Endodermal cell (in vitro differentiated cells): ENCODE measurements at regions not wholly inside any gene's neighbourhood (a gene's known extent, or its start where the extent isn't known, plus 50 kb on each side); places are given as distances from the start of the nearest gene placed in this dataset.
"Not testable (repeated sequence)": the region's sequence is repeated elsewhere in the genome, so short reads cannot be mapped to it uniquely, and the experiment has no call there.

Experiments
- DNase-seq: peaks from one replicate; pipeline ENCODE4 v3.0.0-alpha.2; 2017
- H3K27ac ChIP-seq: 2 replicates; pipeline ENCODE4 v1.5.1; 2013; ENCODE audit warnings: mild to moderate bottlenecking, low read depth, low read length, moderate library complexity
- H3K27me3 ChIP-seq: 2 replicates; pipeline ENCODE4 v1.6.1; 2013; ENCODE audit warnings: mild to moderate bottlenecking, low read length, moderate library complexity; ENCODE audit not compliant: insufficient read depth, control insufficient read depth, poor library complexity, severe bottlenecking
- H3K36me3 ChIP-seq: 2 replicates; pipeline ENCODE4 v1.7.0; 2013; ENCODE audit warnings: mild to moderate bottlenecking, low read length, moderate library complexity; ENCODE audit not compliant: control insufficient read depth, insufficient read depth
- H3K4me1 ChIP-seq: one replicate; pipeline ENCODE4 v1.7.0; 2013; ENCODE audit warnings: low read length; ENCODE audit not compliant: control insufficient read depth, insufficient read depth
- H3K4me3 ChIP-seq: 2 replicates; pipeline ENCODE4 v1.5.1; 2013; ENCODE audit warnings: mild to moderate bottlenecking, low read length, moderate library complexity
- H3K9ac ChIP-seq: 2 replicates; pipeline ENCODE4 v1.6.1; 2013; ENCODE audit warnings: mild to moderate bottlenecking, low read length, moderate library complexity; ENCODE audit not compliant: poor library complexity, severe bottlenecking; ENCODE audit errors: extremely low read depth
- H3K9me3 ChIP-seq: 2 replicates; pipeline ENCODE4 v1.6.1; 2013; ENCODE audit warnings: mild to moderate bottlenecking, low read length, moderate library complexity; ENCODE audit not compliant: control insufficient read depth
- H3K27ac Mint-ChIP-seq: 2 replicates; pipeline ENCODE4 v1.8.0; 2020; ENCODE audit warnings: mixed read lengths
- H3K27me3 Mint-ChIP-seq: 2 replicates; pipeline ENCODE4 v1.8.0; 2021; ENCODE audit warnings: mild to moderate bottlenecking, mixed read lengths; ENCODE audit not compliant: insufficient read depth
- H3K36me3 Mint-ChIP-seq: 2 replicates; pipeline ENCODE4 v1.8.0; 2020; ENCODE audit warnings: low read depth, mixed read lengths
- H3K4me1 Mint-ChIP-seq: 2 replicates; pipeline ENCODE4 v1.8.0; 2020; ENCODE audit warnings: mixed read lengths
- H3K4me3 Mint-ChIP-seq: 2 replicates; pipeline ENCODE4 v1.8.0; 2020; ENCODE audit warnings: mild to moderate bottlenecking, moderate library complexity, mixed read lengths
- H3K9me3 Mint-ChIP-seq: 2 replicates; pipeline ENCODE4 v1.8.0; 2020; ENCODE audit warnings: mild to moderate bottlenecking, mixed read lengths
- WGBS, 2 experiments: methylation state at CpG; one replicate each; pipeline versions ENCODE4 v1.1.5 to v1.1.7; 2013; ENCODE audit warnings: missing lambda C conversion rate in 2 of 2, mixed read lengths in 1 of 2; ENCODE audit not compliant: insufficient coverage in 1 of 2, insufficient read length in 1 of 2; 5-methylcytosine and 5-hydroxymethylcytosine counted together
- TF ChIP-seq, protein P1 (sequence below): fragments of 200-600 bp; sonication (generic); conservative IDR thresholded peaks from 2 replicates; pipeline ENCODE4 v1.5.0; 2021; ENCODE audit warnings: antibody characterized with exemption, mild to moderate bottlenecking

- no peak for DNase-seq
- H3K4me1 Mint-ChIP-seq = peaks cover 36% of the 10 kb centered on the region
- H3K27ac ChIP-seq = no peak overlapping the region
- no peaks in the 10 kb centered on the region for H3K27me3 Mint-ChIP-seq
- no peak overlapping the region for H3K9ac ChIP-seq
- H3K9me3 ChIP-seq = no peaks in the 10 kb centered on the region
- H3K36me3 Mint-ChIP-seq = no peaks in the 10 kb centered on the region
- TF ChIP-seq, protein P1, sequence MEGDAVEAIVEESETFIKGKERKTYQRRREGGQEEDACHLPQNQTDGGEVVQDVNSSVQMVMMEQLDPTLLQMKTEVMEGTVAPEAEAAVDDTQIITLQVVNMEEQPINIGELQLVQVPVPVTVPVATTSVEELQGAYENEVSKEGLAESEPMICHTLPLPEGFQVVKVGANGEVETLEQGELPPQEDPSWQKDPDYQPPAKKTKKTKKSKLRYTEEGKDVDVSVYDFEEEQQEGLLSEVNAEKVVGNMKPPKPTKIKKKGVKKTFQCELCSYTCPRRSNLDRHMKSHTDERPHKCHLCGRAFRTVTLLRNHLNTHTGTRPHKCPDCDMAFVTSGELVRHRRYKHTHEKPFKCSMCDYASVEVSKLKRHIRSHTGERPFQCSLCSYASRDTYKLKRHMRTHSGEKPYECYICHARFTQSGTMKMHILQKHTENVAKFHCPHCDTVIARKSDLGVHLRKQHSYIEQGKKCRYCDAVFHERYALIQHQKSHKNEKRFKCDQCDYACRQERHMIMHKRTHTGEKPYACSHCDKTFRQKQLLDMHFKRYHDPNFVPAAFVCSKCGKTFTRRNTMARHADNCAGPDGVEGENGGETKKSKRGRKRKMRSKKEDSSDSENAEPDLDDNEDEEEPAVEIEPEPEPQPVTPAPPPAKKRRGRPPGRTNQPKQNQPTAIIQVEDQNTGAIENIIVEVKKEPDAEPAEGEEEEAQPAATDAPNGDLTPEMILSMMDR = no peak
- H3K27me3 ChIP-seq = no peaks in the 10 kb centered on the region
- H3K4me3 Mint-ChIP-seq = no peak overlapping the region
- peak overlapping the region; percentile 14 for H3K27ac Mint-ChIP-seq
- H3K36me3 ChIP-seq = no peaks in the 10 kb centered on the region
- peaks cover 5% of the 10 kb centered on the region for H3K4me1 ChIP-seq
- 93 to 99% methylated on average over 2 to 5 of the region's 5 CpGs for WGBS, 2 experiments
- no peak overlapping the region for H3K4me3 ChIP-seq
- no peaks in the 10 kb centered on the region for H3K9me3 Mint-ChIP-seq
These were observed 212.3 kb upstream of the ZNF217 start for GRCh38 chr20:53805895-53806384.

GRCh38 chr20:53804920-53805894 lies 211.6 kb upstream of the ZNF217 start:
- WGBS, 2 experiments = 91 to 92% methylated on average over 4 to 8 of the region's 8 CpGs
- H3K27ac ChIP-seq = no peak overlapping the region
- H3K27ac Mint-ChIP-seq = peak overlapping the region; percentile 14

GRCh38 chr20:53804308-53804707 lies 210.7 kb upstream of the ZNF217 start:
- not testable (repeated sequence) for H3K4me3 Mint-ChIP-seq

More at GRCh38 chr20:53804920-53805894, 211.6 kb upstream of the ZNF217 start:
- peaks cover 39% of the 10 kb centered on the region for H3K4me1 Mint-ChIP-seq
- H3K9me3 Mint-ChIP-seq = no peaks in the 10 kb centered on the region
- H3K4me3 ChIP-seq = no peak overlapping the region
- peaks cover 5% of the 10 kb centered on the region for H3K4me1 ChIP-seq
- no peaks in the 10 kb centered on the region for H3K36me3 Mint-ChIP-seq
- H3K36me3 ChIP-seq = no peaks in the 10 kb centered on the region
- no peak overlapping the region for H3K4me3 Mint-ChIP-seq
- TF ChIP-seq, protein P1 = no peak
- no peak overlapping the region for H3K9ac ChIP-seq
- H3K9me3 ChIP-seq = no peaks in the 10 kb centered on the region
- no peaks in the 10 kb centered on the region for H3K27me3 Mint-ChIP-seq
- H3K27me3 ChIP-seq = no peaks in the 10 kb centered on the region
- no peak for DNase-seq

More at GRCh38 chr20:53804308-53804707, 210.7 kb upstream of the ZNF217 start:
- H3K9me3 ChIP-seq, H3K27ac Mint-ChIP-seq, H3K36me3 Mint-ChIP-seq, H3K9ac ChIP-seq, H3K27ac ChIP-seq, H3K27me3 ChIP-seq, H3K9me3 Mint-ChIP-seq, H3K4me1 ChIP-seq, H3K4me3 ChIP-seq, DNase-seq, H3K36me3 ChIP-seq, H3K27me3 Mint-ChIP-seq: not testable (repeated sequence)
- peaks cover 40% of the 10 kb centered on the region for H3K4me1 Mint-ChIP-seq
- 96 to 97% methylated on average over 5 to 7 of the region's 7 CpGs for WGBS, 2 experiments
